Heart left ventricle (tissue), 13 donors: ENCODE measurements at regions not wholly inside any gene's neighbourhood (a gene's known extent, or its start where the extent isn't known, plus 50 kb on each side); places are given as distances from the start of the nearest gene placed in this dataset.

Source experiments
- POLR2A ChIP-seq, 2 donors: fragments of 450-650 bp; IDR thresholded peaks; one replicate each; pipeline ENCODE4 v1.6.1; 2017; ENCODE audit warnings: antibody characterized with exemption in 2 of 2, mild to moderate bottlenecking in 2 of 2, moderate library complexity in 2 of 2
- TF ChIP-seq, protein P1 (sequence below), 12 donors: fragments of 200-600 bp; sonication (generic) in 4 of 12; IDR thresholded peaks; one replicate each; pipeline versions ENCODE4 v1.5.0 to v1.8.0; 2018 to 2022; ENCODE audit warnings: antibody characterized with exemption in 12 of 12, mild to moderate bottlenecking in 5 of 12
- donor health status: ischemic (EF 13 %, LVEDD 7.1; RV severe dilation, severe dysfunction).
- donor health status: DM: no; HTN: yes; CAD: no.
- donor health status: DM: no; HTN: no; CAD: no.
- donor health status: ischemic (EF 25% LVEDD 6.9; RV normal size, moderate dysfunction).
- donor health status: ischemic (EF 25% LVEDD 5.7; RV mildly dilated, moderate dysfunction).
- donor health status: ischemic (EF 35%, LVEDD 5.7; RV mildly dilated, moderate dysfunction).
- donor health status: nonischemic (EF 11% LVEDD 7.7; RV severe dilation, severe dysfunction).
- donor health status: DM: yes; HTN: yes; CAD: no.
- donor health status: PGD.
- donor health status: ischemic (EF 29% LVEDD 5.4; RV normal size, mild dysfunction).
- donor health status: nonischemic (EF 23%, LVEDD 6.1; RV moderate dilation, normal function).

DNA sequence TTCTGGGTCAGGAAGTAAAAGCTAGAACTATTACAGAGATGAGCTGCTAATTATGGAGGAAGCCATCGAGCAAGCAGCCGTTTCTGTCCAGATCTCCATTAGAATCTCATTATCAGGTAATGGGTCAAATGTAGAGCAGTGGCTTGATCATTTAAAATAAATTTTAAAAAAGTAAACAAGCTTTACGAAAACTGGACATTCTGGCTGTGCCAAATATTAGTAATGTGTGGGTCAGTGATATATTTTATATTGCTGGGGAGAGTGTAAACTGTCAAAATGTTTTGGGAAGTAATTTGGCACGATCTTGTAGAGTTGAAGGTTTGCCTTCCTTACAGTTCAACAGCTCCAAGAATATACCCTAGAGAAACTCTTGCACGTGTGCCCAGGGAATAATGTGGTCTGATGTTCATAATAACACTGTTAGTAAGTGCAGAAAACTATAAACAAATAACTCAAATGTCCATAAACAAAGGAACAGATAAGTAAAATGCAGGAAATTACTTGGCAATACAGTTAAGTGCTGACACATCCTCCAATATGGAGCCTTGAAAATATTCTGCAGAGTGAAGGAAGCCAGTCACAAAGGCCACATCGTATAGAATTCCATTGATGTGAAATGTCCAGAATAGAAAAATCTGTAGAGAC lies 127.2 kb upstream of the UBL3 start:
- no peak for TF ChIP-seq POLR2A (IDR thresholded peaks at IDR 0.05)
- TF ChIP-seq, protein P1, sequence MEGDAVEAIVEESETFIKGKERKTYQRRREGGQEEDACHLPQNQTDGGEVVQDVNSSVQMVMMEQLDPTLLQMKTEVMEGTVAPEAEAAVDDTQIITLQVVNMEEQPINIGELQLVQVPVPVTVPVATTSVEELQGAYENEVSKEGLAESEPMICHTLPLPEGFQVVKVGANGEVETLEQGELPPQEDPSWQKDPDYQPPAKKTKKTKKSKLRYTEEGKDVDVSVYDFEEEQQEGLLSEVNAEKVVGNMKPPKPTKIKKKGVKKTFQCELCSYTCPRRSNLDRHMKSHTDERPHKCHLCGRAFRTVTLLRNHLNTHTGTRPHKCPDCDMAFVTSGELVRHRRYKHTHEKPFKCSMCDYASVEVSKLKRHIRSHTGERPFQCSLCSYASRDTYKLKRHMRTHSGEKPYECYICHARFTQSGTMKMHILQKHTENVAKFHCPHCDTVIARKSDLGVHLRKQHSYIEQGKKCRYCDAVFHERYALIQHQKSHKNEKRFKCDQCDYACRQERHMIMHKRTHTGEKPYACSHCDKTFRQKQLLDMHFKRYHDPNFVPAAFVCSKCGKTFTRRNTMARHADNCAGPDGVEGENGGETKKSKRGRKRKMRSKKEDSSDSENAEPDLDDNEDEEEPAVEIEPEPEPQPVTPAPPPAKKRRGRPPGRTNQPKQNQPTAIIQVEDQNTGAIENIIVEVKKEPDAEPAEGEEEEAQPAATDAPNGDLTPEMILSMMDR (IDR thresholded peaks at IDR 0.05): no peak
